K562 (cell line): ENCODE measurements at regions not wholly inside any gene's neighbourhood (a gene's known extent, or its start where the extent isn't known, plus 50 kb on each side); places are given as distances from the start of the nearest gene placed in this dataset.
A peak's percentile ranks its signal among the peaks of the same experiment; 100 is the strongest.
"Not testable (repeated sequence)": the region's sequence is repeated elsewhere in the genome, so short reads cannot be mapped to it uniquely, and the experiment has no call there.

Source experiments
- ATAC-seq: fragments of 200-7000 bp; cut with Tn5 transposase; 3 replicates; pipeline ENCODE4 v1.9.1; 2020; ENCODE audit warnings: moderate library complexity
- BruUV-seq: library from RNA; stranded (reverse); fragments of 400-500 nt; replicated peaks from 2 replicates; lab custom pipeline; 2021; lab: Mats Ljungman, UMichigan
- CTCF ChIA-PET: fragments of 300-600 bp; formaldehyde crosslinking; extraction: SDS; loops from one replicate; lab custom pipeline; 2021; ENCODE audit warnings: low intra/inter-chr PET ratio; lab: Yijun Ruan, JAX
- POLR2A ChIA-PET: fragments of 300-600, 350-650 bp; sonication (Branson Sonifier 250); formaldehyde crosslinking; extraction: SDS; loops from one replicate; lab custom pipeline; 2021; ENCODE audit warnings: antibody characterized with exemption, inconsistent platforms; lab: Yijun Ruan, JAX
- DNase-seq, 4 experiments: peaks; one replicate each; pipeline versions ENCODE4 v3.0.0 to v3.0.0-alpha.2; 2011 to 2018; ENCODE audit warnings: low spot score in 3 of 4, mixed read lengths in 3 of 4; ENCODE audit errors: extremely low read depth in 1 of 4
- FAIRE-seq: peaks from 2 replicates; lab custom pipeline; 2011; peaks lifted over from hg19 to GRCh38; lab: Jason Lieb, UNC
- H2AFZ ChIP-seq: 2 replicates; pipeline ENCODE4 v1.6.0; 2011; ENCODE audit warnings: low read depth, low read length, control low read depth, inconsistent platforms
- H3K27ac ChIP-seq: fragments of 200-600 bp; 3 replicates; pipeline ENCODE4 v1.8.0; 2011; ENCODE audit warnings: low read depth, mild to moderate bottlenecking, control low read depth, inconsistent platforms, low read length, moderate library complexity, mixed read lengths; ENCODE audit errors: extremely low read depth
- H3K27me3 ChIP-seq, 2 experiments: fragments of 300-600 bp in 1 of 2; 2 replicates in 1 of 2; 3 replicates in 1 of 2; pipeline versions ENCODE4 v1.6.0 to v1.8.0; 2011; ENCODE audit warnings: inconsistent platforms in 2 of 2, low read length in 2 of 2, mild to moderate bottlenecking in 1 of 2, mixed read lengths in 1 of 2, moderate library complexity in 1 of 2; ENCODE audit not compliant: control insufficient read depth in 2 of 2, insufficient read depth in 2 of 2
- H3K36me3 ChIP-seq: fragments of 300-600 bp; 3 replicates; pipeline ENCODE4 v1.8.0; 2011; ENCODE audit warnings: mild to moderate bottlenecking, low read length, inconsistent platforms; ENCODE audit not compliant: control insufficient read depth, insufficient read depth
- H3K4me1 ChIP-seq, 2 experiments: fragments of 200-600 bp in 1 of 2; replicated peaks in 1 of 2; 2 replicates in 1 of 2; 3 replicates in 1 of 2; pipeline versions ENCODE4 v1.5.1 to v1.8.0; 2011; ENCODE audit warnings: inconsistent platforms in 2 of 2, low read length in 2 of 2, mild to moderate bottlenecking in 1 of 2, mixed read lengths in 1 of 2, moderate library complexity in 1 of 2; ENCODE audit not compliant: control insufficient read depth in 2 of 2, insufficient read depth in 2 of 2
- H3K4me2 ChIP-seq: 2 replicates; pipeline ENCODE4 v1.6.1; 2011; ENCODE audit warnings: low read length, control low read depth, inconsistent platforms, mixed read lengths; ENCODE audit not compliant: insufficient read depth
- H3K4me3 ChIP-seq: fragments of 200-600 bp; sonication (generic), shearing (Covaris generic); 2 replicates; pipeline ENCODE4 v1.5.1; 2016; ENCODE audit warnings: control low read depth, inconsistent platforms
- H3K79me2 ChIP-seq: fragments of 200-600 bp; 3 replicates; pipeline ENCODE4 v1.8.0; 2011; ENCODE audit warnings: low read length, inconsistent platforms; ENCODE audit not compliant: control insufficient read depth, insufficient read depth
- H3K9ac ChIP-seq, 2 experiments: 2 replicates each; pipeline versions ENCODE4 v1.6.0 to v1.6.1; 2011; ENCODE audit warnings: low read depth in 2 of 2, low read length in 2 of 2, control low read depth in 1 of 2, inconsistent platforms in 1 of 2, mild to moderate bottlenecking in 1 of 2, mixed read lengths in 1 of 2; ENCODE audit not compliant: insufficient read depth in 1 of 2
- H3K9me1 ChIP-seq: one replicate; pipeline ENCODE4 v1.6.0; 2011; ENCODE audit warnings: inconsistent platforms, mild to moderate bottlenecking, low read length, moderate library complexity; ENCODE audit not compliant: control insufficient read depth, insufficient read depth
- H3K9me3 ChIP-seq: replicated peaks from 2 replicates; pipeline ENCODE4 v1.5.1; 2011; ENCODE audit warnings: low read depth, low read length, inconsistent platforms; ENCODE audit not compliant: control insufficient read depth, insufficient read depth
- H4K20me1 ChIP-seq: replicated peaks from 2 replicates; pipeline ENCODE4 v1.6.1; 2011; ENCODE audit warnings: low read length, inconsistent platforms, mixed read lengths; ENCODE audit not compliant: control insufficient read depth, insufficient read depth
- AFF1 ChIP-seq, 2 experiments: fragments of 450-650 bp; IDR thresholded peaks; 2 replicates each; pipeline ENCODE4 v1.6.1; 2018; ENCODE audit warnings: mild to moderate bottlenecking in 2 of 2, low read depth in 1 of 2; ENCODE audit not compliant: partially characterized antibody in 2 of 2
- NFYB ChIP-seq: IDR thresholded peaks from 2 replicates; pipeline ENCODE4 v1.6.1; 2011; ENCODE audit warnings: mild to moderate bottlenecking, moderate library complexity; ENCODE audit not compliant: insufficient read length; ENCODE audit errors: extremely low read depth
- WGBS: fragments of 100-300 bp; shearing (Covaris generic); methylation state at CpG from one replicate; pipeline ENCODE4 v1.1.6; 2016; ENCODE audit warnings: low coverage, mixed read lengths; ENCODE audit not compliant: insufficient coverage; ENCODE audit errors: missing lambda C conversion rate; 5-methylcytosine and 5-hydroxymethylcytosine counted together
- in situ Hi-C: fragments of 300-500 bp; cut with MboI; formaldehyde crosslinking; loops from 4 replicates; pipeline ENCODE4 v1.15.0; 2018; ENCODE audit warnings: inconsistent platforms, mixed read lengths
- intact Hi-C: fragments of 100-400 bp; cut with micrococcal nuclease; formaldehyde crosslinking; loops from 2 replicates; pipeline ENCODE4 v1.14.2; 2022

- ATAC-seq (no peak), FAIRE-seq (no peak), DNase-seq (no peak)
- Histone ChIP-seq H3K9me1 (no peaks in the 10 kb centered on the region), H3K4me3 (no peak overlapping the region), H3K4me2 (no peak overlapping the region), H3K4me1 (no peaks in the 10 kb centered on the region), H3K36me3 (no peaks in the 10 kb centered on the region), H3K27ac (no peak overlapping the region), H3K79me2 (no peaks in the 10 kb centered on the region), H3K27me3 (no peaks in the 10 kb centered on the region), H3K9me3 (no peaks in the 10 kb centered on the region), H3K9ac (no peak overlapping the region), H4K20me1 (no peaks in the 10 kb centered on the region), H2AFZ (no peak overlapping the region)
- ChIA-PET POLR2A (interaction anchor here (0.7 kb wide), 1 partner anchor 53 kb away, joined by 3 read pairs; no protein-coding TSS in a partner anchor), CTCF (no interaction called here)
- no TSS peak for BruUV-seq
- intact Hi-C loops, result no loop called here
- no peak for TF ChIP-seq NFYB
- peak in 1 of 2 experiments; percentile 93 for TF ChIP-seq AFF1 (IDR thresholded peaks at IDR 0.05; ENCODE audit: low read depth in 1 of 2, partially characterized antibody in 2 of 2)
- TF ChIP-seq, all 486 proteins: peak for 1
- in situ Hi-C loops, result no loop called here
Measured at GRCh38 chr14:22358726-22359125, 230.3 kb downstream of the DAD1 start.

- H3K9me3 ChIP-seq, H3K27me3 ChIP-seq, H3K9ac ChIP-seq, POLR2A ChIA-PET, H3K79me2 ChIP-seq, intact Hi-C loops, H3K4me1 ChIP-seq, DNase-seq, H4K20me1 ChIP-seq, H3K27ac ChIP-seq, H3K9me1 ChIP-seq, H3K36me3 ChIP-seq, H2AFZ ChIP-seq, in situ Hi-C loops, FAIRE-seq, BruUV-seq, ATAC-seq, CTCF ChIA-PET, H3K4me3 ChIP-seq, H3K4me2 ChIP-seq: not testable (repeated sequence)
- WGBS, result 0% methylated on average over 4 of the region's 4 CpGs
Measured at GRCh38 chr14:22349281-22349680, 239.7 kb downstream of the DAD1 start.
